ENCODE measurements at regions not wholly inside any gene's neighbourhood (a gene's known extent, or its start where the extent isn't known, plus 50 kb on each side); places are given as distances from the start of the nearest gene placed in this dataset.

- Histone ChIP-seq H3K4me1 (no peaks in the 10 kb centered on the region), H3K27ac (no peak overlapping the region), H3K4me3 (no peak overlapping the region), H3K36me3 (no peaks in the 10 kb centered on the region), H3K9me3 (no peaks in the 10 kb centered on the region), H3K27me3 (no peaks in the 10 kb centered on the region)
- no peak for TF ChIP-seq CTCF (IDR thresholded peaks at IDR 0.05)
- no peak for ATAC-seq
- intact Hi-C loops (cut with DNase I), result no loop called here
- DNase-seq, result no peak
- WGBS, 2 donors, result 50 to 57% methylated on average over 3 of the region's 3 CpGs
Observed at GRCh38 chr11:101727451-101727850, 143.6 kb upstream of the TRPC6 start.

- no peaks in the 10 kb centered on the region for H3K9me3 ChIP-seq
- H3K4me3 ChIP-seq, result no peak overlapping the region
- no peaks in the 10 kb centered on the region for H3K4me1 ChIP-seq
- no peak for TF ChIP-seq CTCF (IDR thresholded peaks at IDR 0.05)
- H3K36me3 ChIP-seq, result no peaks in the 10 kb centered on the region
- no peak for ATAC-seq
- no peaks in the 10 kb centered on the region for H3K27me3 ChIP-seq
- 60 to 69% methylated on average over 1 of the region's 1 CpG for WGBS, 2 donors
- no peak for DNase-seq
- intact Hi-C loops (cut with DNase I), result no loop called here
- H3K27ac ChIP-seq, result no peak overlapping the region
Observed at GRCh38 chr11:101726988-101727387, 143.2 kb upstream of the TRPC6 start.

GRCh38 chr11:101723371-101723770 lies 139.6 kb upstream of the TRPC6 start:
- H3K27ac ChIP-seq, result no peak overlapping the region
- WGBS, 2 donors, result 85 to 94% methylated on average over 1 of the region's 1 CpG
- H3K4me3 ChIP-seq, result no peak overlapping the region
- peaks cover 0 to 8% (median 0%) of the 10 kb centered on the region in 11 donors for H3K9me3 ChIP-seq
- no peaks in the 10 kb centered on the region for H3K27me3 ChIP-seq
- ATAC-seq (no peak), DNase-seq (no peak)
- intact Hi-C loops (cut with DNase I), result no loop called here
- H3K36me3 ChIP-seq, result no peaks in the 10 kb centered on the region
- TF ChIP-seq CTCF (IDR thresholded peaks at IDR 0.05), result no peak
- H3K4me1 ChIP-seq, result no peaks in the 10 kb centered on the region

- Histone ChIP-seq H3K36me3 (no peaks in the 10 kb centered on the region), H3K27me3 (no peaks in the 10 kb centered on the region), H3K4me3 (no peak overlapping the region), H3K9me3 (peaks cover 0 to 8% (median 0%) of the 10 kb centered on the region in 11 donors), H3K4me1 (no peaks in the 10 kb centered on the region), H3K27ac (no peak overlapping the region)
- intact Hi-C loops (cut with DNase I), result no loop called here
- no peak for TF ChIP-seq CTCF (IDR thresholded peaks at IDR 0.05)
- DNase-seq (no peak), ATAC-seq (no peak)
- 83 to 87% methylated on average over 5 of the region's 5 CpGs for WGBS, 2 donors
Observed at GRCh38 chr11:101721270-101721669, 137.5 kb upstream of the TRPC6 start.

- ATAC-seq (no peak), DNase-seq (no peak)
- intact Hi-C loops (cut with DNase I), result no loop called here
- Histone ChIP-seq H3K4me1 (no peaks in the 10 kb centered on the region), H3K27me3 (no peaks in the 10 kb centered on the region), H3K36me3 (no peaks in the 10 kb centered on the region), H3K27ac (no peak overlapping the region), H3K9me3 (peaks cover 0 to 11% (median 0%) of the 10 kb centered on the region in 11 donors), H3K4me3 (no peak overlapping the region)
- WGBS, 2 donors, result 82% methylated on average over 4 of the region's 4 CpGs
- TF ChIP-seq CTCF (IDR thresholded peaks at IDR 0.05), result no peak
Observed at GRCh38 chr11:101718402-101718801, 134.6 kb upstream of the TRPC6 start.
